GM10266 (cell line): ENCODE measurements at regions not wholly inside any gene's neighbourhood (a gene's known extent, or its start where the extent isn't known, plus 50 kb on each side); places are given as distances from the start of the nearest gene placed in this dataset.

Experiments
- DNase-seq: peaks from one replicate; pipeline ENCODE4 v3.0.0; 2012; ENCODE audit errors: extremely low spot score
- TF ChIP-seq, protein P1 (sequence below): IDR thresholded peaks from 2 replicates; pipeline ENCODE4 v1.5.1; 2012; ENCODE audit warnings: mild to moderate bottlenecking, low read depth; ENCODE audit not compliant: control insufficient read depth, insufficient read depth; ENCODE audit errors: missing control alignments

DNA sequence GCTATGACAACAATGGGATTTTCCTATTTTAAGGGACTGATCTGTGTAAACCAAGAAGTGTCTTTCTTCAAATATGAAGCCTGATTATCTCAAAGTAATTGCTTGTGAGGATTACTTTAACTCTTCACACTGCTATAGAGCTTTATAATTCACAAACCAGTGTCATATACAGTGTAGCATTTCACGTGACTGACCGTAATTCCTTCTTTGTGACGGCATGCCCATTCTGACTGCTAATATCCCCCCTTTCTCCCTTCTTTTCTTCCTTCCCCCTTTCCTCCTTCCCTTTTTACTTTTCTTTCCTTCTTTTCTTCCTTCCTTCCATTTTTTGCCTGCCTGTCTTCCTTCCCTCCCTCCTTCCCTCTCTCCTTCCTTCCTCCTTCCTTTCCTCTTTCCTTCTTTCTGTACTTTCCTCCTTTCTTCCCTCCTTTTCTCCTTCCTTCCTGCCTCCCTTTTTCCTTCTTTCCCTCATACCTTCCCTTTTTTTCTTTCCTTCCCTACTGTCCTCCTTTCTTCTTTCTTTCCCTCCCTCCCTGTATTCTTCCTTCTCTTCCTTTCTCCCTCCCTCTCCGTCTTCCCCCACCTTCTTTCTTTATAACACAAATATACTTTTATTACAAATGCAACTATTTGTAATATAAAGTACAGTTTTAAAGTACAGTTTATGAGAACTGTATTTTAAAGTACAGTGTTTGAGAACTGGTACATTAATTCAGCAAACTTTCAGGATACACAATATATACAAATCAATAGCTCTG lies 75.0 kb upstream of the EXOC2 start:
- TF ChIP-seq, protein P1, sequence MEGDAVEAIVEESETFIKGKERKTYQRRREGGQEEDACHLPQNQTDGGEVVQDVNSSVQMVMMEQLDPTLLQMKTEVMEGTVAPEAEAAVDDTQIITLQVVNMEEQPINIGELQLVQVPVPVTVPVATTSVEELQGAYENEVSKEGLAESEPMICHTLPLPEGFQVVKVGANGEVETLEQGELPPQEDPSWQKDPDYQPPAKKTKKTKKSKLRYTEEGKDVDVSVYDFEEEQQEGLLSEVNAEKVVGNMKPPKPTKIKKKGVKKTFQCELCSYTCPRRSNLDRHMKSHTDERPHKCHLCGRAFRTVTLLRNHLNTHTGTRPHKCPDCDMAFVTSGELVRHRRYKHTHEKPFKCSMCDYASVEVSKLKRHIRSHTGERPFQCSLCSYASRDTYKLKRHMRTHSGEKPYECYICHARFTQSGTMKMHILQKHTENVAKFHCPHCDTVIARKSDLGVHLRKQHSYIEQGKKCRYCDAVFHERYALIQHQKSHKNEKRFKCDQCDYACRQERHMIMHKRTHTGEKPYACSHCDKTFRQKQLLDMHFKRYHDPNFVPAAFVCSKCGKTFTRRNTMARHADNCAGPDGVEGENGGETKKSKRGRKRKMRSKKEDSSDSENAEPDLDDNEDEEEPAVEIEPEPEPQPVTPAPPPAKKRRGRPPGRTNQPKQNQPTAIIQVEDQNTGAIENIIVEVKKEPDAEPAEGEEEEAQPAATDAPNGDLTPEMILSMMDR: no peak
- DNase-seq: no peak

GRCh38 chr6:766625-767024 lies 73.7 kb upstream of the EXOC2 start:
- no peak for DNase-seq
- TF ChIP-seq, protein P1: no peak

DNA sequence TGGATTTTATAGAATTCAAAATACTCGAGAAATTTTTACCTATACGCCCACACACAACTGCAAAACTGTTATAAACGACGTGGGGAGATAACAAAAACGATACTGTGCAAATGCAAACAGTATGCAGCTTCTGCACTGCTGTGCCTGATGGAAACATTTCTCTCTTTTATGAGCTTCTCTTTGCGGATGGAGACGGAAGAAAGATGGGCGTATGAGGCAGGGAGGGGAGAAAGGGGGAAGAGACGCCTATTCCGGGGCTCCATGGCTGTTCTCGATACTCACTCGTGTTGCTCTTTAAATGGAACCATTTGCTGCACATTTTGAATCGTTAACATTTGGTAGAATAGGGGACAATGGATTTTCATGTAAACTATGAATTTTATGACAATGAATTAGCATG lies 69.1 kb upstream of the EXOC2 start:
- TF ChIP-seq, protein P1: no peak
- DNase-seq: no peak

GRCh38 chr6:760982-761955 lies 68.3 kb upstream of the EXOC2 start:
- TF ChIP-seq, protein P1: no peak
- no peak for DNase-seq

GRCh38 chr6:759729-760128 lies 66.8 kb upstream of the EXOC2 start:
- TF ChIP-seq, protein P1: no peak
- no peak for DNase-seq

DNA sequence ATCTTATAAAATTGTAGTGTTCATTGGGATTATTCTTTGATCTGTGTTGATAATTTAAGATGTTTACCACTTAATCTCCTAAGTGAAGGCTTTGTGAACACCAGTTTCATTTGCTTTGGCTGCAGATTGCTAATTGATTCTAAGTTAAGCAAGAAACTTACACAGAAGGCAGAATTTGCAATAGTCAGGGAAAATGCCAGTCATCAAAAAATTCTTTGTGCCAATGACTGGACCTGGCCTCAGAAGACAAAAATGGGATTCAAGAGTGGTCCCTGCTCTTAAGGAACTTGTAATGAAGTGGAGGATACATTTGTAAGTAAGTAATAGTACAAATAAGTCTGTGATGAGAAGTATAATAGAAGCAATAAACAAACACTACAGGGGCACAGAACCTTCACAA lies 63.3 kb upstream of the EXOC2 start:
- DNase-seq: no peak
- TF ChIP-seq, protein P1: no peak
